HG03565 (cell line): ENCODE measurements at regions not wholly inside any gene's neighbourhood (a gene's known extent, or its start where the extent isn't known, plus 50 kb on each side); places are given as distances from the start of the nearest gene placed in this dataset.
A peak's percentile ranks its signal among the peaks of the same experiment; 100 is the strongest.

ENCODE experiments used
- ATAC-seq: cut with Tn5 transposase; IDR thresholded peaks from one replicate; pipeline ENCODE4 v1.9.1; 2021; ENCODE audit warnings: mild to moderate bottlenecking, moderate library complexity; ENCODE audit not compliant: unreplicated experiment

DNA sequence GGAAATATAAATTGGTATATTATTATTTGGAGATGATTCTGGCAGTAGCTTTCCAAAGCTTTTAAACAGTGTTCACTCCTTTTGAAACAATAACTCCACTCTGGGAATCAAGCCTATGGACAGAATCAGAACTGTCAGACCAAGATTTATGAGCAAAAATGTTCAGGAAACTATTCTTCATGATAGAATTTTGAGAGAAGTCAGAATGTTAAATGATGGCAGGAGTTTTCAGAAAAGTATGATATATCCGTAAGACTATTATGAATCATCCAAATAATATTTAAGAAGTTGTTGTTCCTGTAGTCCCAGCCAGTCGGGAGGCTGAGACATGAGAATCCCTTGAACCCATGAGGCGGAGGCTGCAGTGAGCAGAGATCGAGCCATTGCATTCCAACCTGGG lies 50.5 kb upstream of the ADGRG2 start:
- no peak for ATAC-seq

DNA sequence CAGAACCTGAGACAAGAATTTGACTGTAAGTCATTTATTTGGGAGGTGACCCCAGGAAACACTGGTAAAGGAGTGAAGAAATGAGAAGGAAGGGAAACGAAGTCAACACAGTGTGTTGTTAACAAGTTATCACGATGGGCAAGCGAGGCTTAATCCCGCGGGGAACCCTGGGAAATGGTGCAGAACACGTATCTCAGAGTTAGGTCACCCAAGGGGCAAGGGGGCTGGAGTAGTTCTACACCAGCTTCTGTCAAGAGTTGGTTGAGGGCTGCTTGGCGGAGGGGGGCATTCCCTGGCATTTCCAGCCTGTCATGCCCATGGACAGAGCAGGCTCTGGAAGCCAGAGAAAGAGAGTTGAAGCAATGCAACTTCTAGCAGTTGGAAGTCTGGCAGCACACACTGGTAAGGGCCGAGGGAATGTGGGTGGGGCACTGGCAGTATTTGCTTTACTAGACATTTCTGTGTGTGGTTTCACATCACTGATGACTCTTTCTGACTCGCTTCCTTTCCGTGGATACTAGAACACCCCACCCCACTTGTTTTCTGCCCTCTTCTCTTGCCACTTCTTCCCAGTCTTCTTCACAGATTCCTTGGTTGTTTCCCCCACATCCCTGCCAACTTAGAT lies 52.2 kb upstream of the ADGRG2 start:
- ATAC-seq, result no peak

DNA sequence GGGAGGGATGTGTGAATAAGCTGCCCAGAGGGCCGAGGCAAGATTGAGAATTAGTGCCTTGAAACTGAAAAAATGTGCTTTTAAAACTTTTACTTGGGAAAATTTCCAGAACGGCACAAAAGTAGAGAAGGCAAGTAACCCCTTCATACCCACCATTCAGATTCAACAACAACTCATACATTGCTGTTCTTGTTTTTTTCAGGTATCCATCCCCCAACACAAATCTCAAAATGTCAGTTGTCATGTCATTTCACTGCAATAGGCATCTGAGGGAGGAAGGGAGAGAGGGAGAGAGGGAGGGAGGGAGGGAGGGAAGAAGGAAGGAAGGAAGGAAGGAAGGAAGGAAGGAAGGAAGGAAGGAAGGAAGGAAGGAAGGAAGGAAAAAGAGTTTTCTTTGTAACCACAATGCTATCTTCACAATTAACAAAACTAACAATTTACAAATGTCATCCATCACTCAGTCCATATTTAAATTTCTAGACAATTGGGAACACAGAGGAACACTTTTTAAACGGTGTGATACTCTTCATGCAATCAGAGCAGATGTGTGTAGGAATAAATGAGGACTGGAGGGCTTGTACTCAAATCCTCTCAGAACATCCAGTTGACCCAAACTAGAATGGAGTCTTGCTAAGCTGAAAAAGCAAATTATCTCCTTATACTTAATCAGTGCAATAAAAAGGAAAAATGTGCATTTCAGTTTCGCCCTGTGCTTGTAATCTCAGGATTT lies 54.8 kb upstream of the ADGRG2 start:
- no peak for ATAC-seq

DNA sequence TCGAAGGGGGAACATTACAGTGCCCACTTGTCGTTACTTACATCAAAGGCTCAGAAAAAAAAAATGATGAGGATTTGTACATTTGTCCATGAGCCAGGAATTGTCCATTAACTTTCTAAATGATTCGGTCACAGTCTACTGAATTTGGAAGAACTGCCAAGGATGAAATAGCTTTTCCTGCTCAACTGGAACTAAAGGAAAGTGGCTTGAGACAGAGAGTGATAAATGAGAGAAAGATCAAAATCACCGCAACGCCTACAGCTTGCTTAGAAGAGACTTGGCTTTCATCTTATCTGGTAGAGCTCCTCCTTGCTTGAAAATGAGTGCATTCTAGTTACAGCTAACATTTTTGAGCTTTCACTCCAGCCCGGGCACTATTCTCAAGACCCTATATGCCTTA lies 55.5 kb upstream of the ADGRG2 start:
- no peak for ATAC-seq

DNA sequence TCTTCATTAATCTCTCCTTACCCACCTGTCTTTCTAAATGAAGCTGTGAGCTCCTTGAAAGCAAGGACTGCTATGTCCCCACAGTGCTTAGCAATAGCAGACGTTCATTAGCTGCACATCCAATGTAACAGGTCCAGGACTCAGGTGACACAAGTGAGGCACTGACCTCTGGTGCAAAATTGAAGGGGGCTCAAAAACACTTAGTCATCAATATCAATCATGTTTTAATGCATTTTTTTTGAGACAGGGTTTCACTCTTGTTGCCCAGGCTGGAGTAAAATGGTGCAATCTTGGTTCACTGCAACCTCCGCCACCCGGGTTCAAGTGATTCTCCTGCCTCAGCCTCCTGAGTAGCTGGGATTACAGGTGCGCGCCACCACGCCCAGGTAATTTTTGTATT lies 56.1 kb upstream of the ADGRG2 start:
- no peak for ATAC-seq

DNA sequence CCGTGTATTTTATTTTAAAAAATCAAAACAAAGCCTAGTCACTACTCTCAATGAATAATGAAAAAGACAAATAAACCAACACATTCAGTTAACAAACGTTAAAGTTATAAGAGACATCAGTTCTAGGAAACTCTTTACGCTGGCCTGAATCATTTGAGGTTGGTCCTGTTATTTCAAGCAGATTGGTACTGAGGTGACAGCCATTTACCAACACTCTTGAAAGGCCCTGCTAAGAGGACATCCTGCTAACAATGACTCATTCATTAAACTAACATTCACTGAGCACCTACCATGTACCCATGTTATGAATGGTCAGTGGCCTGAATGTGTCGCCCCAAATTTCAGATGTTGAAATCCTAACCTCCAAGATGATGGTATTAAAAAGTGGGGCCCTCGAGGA lies 57.1 kb upstream of the ADGRG2 start:
- no peak for ATAC-seq

DNA sequence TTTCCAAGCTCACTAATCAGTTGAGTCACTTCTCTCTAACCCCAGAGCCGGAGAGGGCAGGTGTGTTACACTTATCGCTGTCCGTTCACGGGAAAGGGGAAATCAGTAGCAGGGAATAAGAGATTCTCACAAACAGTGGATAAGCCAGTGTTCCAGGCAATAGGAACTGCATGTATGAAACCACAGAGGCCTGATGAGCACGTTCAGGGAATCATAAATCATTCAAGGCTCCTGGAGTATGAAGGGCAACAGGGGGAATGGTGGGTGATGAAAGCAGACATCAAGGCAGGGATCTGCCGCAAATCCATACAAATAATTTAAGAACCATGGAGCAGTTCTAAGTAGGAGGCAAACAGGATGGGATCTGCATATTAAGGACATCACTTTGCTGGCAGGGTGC lies 59.1 kb upstream of the ADGRG2 start:
- no peak for ATAC-seq

DNA sequence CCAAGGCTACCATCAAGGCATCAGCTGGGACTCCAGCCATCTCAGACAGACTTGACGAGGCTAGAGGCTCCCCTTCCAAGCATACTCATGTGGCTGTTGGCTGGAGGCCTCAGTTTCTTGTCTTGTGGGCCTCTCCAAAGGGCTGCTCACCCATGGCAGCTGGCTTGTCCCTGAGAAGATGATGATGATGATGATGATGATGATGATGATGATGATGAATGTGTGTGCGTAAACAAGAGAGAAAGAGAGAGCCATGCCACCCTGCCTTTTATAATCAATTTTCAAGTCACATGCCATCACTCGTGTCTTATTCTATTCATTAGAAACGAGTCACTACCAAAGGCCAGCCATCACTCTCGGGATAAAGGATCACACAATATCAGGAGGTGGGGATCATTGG lies 60.5 kb upstream of the ADGRG2 start:
- no peak for ATAC-seq

DNA sequence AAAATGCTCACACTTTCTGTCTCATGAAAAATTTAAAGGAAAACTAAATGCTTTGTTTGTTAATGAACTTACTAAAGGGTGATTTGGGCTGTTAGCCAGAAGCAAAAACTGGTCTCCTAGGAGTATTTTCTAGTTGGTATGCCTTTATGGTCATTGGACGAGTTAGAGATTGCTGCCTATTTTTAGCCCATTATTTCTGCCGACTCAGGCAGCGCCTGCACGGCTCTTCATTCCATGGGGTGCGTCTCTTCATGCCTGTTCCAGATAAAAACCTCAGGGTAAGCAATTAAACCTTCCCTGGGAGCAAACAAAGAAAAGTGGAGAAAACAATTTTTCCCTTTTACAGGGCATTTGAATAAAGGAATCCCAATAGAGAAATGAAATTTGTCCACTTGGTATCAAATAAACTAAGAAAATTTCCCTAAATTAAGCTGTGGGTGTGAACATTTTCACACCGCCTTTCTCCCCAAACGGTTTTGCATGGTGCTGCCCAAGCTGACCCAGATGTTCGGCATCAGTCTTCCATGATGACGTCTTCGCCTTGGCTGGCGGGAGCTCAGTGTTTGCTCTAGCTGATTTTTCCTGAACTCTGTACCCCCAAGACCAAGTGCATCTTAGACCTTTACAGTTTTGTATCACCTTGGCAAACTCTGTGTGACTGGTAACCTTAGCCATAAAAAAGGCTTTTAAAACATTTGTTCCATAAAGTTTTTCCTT lies 61.7 kb upstream of the ADGRG2 start:
- ATAC-seq, result no peak

DNA sequence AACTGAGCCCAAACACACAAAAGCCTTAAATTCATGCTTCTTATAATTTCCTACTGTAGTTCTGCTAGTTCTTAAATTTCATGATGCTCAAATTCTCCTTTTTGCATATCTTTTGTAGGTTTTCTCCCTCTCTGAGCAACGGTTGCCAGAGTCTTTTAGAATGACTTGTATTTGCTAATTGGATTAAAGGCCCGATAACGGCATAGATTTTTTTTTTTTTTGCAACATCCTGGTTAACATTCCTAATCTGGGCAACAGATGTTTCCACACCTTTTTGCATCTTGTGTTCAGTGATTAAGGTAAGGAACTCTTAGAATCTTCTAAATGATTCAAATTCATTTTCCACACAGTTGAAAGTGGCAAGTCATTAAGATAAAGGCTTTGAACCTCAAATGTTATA lies 66.3 kb upstream of the ADGRG2 start:
- no peak for ATAC-seq

DNA sequence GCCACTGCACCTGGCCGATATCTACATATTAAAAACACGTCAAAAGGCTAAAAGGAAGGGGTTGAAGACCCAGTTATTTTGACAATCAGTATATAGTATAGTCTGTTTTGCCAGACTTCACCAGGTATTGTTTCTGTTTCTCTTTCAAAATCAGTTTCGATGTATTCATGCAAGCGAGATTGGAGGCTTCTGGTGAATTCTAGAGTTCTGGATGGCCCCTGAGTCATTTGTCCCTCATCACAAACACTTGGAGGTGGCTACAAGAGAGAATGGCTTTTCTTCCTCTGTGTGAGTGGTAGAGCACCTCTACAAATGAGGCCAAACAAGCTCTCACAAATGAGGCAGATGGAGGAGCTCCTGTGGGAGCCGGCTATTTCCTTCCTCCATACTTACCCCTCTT lies 68.6 kb upstream of the ADGRG2 start:
- ATAC-seq, result no peak

DNA sequence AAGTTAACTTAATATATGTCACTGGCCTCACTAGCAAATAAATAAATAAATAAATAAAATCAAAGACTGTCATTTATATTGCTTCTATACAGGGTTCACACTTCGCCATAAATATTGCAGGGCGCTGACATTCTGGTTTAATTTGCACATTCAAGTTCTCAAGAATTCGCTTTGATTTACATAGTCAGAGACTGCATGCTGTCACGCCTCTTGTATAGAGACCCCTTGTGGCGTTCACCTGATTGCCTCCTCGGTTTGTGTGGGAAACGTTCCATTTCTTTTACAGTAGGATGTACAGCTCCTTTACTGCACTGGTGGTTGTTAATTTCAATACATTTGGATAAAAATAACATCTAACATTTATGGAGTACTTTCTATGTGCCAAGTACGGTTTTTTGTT lies 71.3 kb upstream of the ADGRG2 start:
- no peak for ATAC-seq

DNA sequence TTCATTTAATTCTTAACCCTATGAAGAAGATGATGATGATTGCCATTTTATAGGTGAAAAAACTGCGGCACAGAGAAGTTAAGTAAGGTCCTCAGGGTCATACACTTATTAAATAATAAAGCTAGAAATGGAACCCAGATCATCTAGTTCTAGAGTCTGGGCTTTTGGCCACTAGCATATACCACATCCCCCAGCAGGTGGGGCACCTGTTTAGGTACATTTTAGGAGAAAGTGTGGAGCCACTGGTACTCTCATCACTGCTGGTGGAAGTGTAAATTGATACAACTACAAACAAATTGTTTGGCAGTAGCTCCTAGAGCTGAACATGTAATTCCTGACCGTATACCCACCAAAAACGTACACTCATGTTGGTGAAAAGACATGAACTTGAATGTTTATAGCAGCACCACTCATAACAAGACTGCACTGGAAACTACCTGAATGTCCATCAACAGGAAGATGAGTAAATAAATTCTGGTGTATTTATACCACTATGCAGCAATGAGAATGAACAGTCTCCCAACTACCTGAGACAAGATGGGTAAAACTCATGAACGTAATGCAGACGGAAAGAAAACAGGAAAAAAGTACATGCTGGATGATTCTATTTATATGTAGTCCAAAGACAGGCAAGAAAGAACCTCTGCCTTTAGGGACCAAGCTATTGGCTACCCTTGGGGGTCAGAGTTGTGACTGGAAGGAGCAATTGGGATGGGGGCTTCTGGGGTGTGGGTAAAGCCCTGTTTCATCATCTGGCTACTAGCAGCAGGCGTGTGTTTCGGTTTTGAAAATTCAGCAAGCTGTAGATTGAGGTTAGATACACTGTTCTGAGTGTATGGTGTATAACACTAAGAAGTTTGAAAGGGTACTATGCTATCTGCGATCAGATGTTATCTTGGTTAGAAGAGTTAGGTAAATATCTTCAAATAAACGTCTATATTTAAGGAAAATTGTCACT lies 72.3 kb upstream of the ADGRG2 start:
- ATAC-seq, result peak; percentile 55

DNA sequence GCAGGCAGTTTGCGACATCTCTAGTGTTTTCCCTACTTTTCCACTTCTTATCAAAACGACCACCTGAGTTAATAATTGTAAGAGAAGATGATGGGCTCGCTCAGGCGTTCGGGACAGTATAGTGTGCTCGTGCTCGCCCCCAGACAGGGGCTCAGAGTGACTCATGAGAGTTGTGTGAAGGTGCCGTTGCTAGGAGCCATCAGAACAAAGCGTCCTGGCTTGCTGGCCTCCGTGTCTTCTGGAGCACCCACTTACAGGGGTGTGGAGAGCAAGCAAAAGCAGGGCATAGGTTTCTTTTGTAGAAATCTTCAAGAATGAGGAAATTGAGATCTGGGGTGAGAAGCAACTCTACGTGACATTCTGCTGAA lies 73.0 kb upstream of the ADGRG2 start:
- ATAC-seq, result no peak

DNA sequence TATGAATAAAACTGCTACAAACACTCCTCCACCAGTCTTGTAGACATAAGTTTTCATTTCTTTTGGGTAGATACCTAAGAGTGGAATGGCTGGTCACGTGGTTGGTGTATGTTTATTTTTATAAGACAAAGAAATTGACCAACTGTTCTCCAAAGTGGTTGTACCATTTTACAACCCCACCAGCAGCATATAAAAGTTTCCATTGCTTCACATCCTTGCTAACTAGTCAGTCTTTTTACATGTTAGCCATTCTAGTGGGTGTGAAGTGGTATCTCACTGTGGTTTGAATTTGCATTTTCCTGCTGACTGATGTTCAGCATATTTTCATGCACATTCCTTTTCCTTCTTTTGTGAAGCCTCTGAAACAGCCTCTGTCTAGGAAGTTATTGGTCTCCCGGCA lies 76.2 kb upstream of the ADGRG2 start:
- ATAC-seq, result no peak

DNA sequence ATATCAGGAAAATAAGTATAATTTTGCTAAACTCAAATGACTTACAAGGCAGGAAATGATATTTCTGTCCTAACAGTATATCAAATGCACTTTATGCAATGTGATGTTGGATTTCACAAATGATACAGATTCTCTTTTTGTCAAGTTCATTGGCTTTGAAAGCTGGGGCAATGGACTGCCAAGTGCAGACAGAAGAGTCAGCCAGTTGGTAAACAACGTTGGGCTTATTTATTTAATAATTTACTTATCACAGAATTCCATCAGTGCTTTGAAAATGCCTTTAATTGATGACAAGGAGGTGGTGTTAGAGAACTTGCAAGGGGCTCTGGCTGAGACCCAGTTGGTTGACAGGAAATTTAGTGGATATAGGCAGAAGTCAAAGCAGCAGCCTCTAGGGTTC lies 79.9 kb upstream of the ADGRG2 start:
- no peak for ATAC-seq

DNA sequence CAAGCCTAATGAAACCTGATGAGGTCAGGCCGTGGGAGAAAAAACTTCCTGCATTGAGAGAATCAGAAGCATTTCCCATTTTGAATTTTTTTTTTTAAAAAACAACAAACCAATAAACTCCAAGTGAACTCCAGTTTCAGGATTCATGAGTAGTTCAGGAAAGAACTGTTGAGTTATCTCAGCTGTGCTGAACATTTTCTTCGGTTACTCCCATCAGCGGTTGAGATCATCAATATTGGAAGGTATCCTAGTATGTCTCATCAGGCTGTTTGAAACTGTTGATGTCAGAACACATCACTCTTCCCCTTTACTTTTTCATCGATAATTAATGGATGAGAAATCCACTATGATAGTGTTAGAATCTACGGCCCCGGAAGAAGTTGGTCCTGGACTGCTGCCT lies 82.4 kb upstream of the ADGRG2 start:
- ATAC-seq, result no peak

DNA sequence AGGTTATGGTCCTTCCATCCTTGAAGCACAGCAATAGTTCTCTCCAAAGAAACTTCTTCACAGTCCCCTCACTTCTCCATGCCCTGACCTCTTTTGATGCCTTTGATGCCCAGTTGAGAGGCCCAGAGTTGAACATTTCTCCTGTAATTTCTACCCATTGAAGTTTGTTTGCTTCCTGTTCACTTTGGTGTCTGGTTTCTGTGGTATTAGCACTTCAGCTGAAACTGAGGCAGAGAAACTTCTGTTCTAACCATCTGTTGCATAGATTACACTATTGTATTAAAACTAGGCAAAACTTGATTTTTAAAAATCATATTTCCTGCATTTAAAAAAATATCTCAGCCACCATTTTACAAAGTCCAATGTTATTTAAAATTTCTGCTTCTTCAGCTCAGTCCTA lies 89.8 kb upstream of the ADGRG2 start:
- no peak for ATAC-seq

DNA sequence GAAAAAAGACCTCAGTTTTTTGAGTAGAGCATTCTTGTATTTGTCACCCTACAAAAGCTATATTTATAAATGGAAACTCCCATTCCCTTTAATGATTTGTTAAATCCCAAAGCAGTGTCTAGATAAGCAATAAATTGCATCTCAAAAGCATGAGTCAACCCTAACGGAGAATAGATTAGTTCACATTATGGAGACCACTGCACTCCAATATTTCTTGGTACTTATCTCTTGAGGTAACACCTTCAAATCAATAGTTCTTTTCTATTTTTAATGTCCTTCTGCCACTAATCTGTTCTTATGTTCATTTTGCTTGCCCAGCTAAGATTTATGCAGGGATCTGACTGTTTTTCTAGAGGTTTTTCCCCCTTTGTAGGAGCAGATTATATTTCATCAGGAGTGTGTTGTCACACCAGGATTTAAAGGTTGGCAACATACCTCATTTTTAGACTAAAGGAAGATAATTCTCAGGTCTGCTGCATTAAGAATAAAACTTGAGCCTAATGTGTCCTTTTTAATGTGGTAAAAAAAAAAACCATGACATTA lies 91.4 kb upstream of the ADGRG2 start:
- no peak for ATAC-seq

DNA sequence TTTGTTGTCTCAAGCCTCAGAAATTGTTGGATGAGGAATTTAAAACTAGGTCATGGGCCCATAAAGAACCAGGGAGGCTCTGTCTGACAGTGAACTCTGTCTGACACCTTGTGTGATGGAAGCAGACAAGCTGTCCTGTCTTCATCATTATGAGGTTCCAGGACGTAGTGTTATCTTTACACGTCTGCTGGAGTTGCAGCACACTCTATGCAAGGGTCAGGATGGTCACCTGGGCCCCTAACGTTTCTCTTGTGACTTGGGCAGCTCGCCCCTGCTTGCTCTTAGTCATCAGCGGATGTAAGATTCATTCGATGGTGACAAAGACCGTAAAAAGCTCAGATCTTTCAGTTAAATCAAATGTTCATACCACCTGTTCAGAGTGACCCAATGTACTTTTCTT lies 92.0 kb upstream of the ADGRG2 start:
- ATAC-seq, result peak; percentile 34

DNA sequence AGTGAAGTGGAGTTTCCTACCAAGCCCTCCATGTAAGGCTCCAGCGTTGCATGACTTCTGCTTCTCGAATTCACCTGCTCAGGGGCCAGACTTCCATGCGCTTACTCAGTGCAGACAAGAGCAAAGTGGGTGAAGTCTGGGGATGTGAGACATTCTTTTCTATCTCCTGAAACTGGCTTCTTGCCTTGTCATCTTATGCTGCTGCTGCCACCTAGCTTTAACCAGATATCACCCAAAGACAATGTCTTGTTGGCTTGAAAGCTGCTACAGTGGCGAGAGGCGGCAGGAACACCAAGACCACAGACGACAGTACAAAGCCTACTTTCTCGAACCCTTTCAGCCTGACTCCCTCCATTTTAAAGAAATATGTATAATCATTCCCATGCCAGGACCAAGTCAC lies 103.6 kb upstream of the ADGRG2 start:
- ATAC-seq, result no peak
